ENCODE measurements at regions not wholly inside any gene's neighbourhood (a gene's known extent, or its start where the extent isn't known, plus 50 kb on each side); places are given as distances from the start of the nearest gene placed in this dataset.

- H3K27ac ChIP-seq: no peak overlapping the region
- H3K27me3 ChIP-seq: no peaks in the 10 kb centered on the region
- H3K36me3 ChIP-seq: no peaks in the 10 kb centered on the region
- no peak for DNase-seq (ENCODE audit: extremely low spot score in 2 of 2)
- intact Hi-C loops (cut with DNase I): no loop called here
- H3K9me3 ChIP-seq: no peaks in the 10 kb centered on the region
- TF ChIP-seq POLR2A (IDR thresholded peaks at IDR 0.05): no peak
- no peak for TF ChIP-seq POLR2AphosphoS5 (IDR thresholded peaks at IDR 0.05; ENCODE audit: insufficient read depth in 1 of 2, low read depth in 1 of 2)
- no peak for TF ChIP-seq CTCF (IDR thresholded peaks at IDR 0.05)
- peaks cover 11% of the 10 kb centered on the region for H3K4me1 ChIP-seq
- H3K4me3 ChIP-seq: no peak overlapping the region
Measured at GRCh38 chr10:8229153-8229552, 174.7 kb downstream of the GATA3 start.

GRCh38 chr10:8230902-8231301, 176.4 kb downstream of the GATA3 start:
- intact Hi-C loops (cut with DNase I): no loop called here
- DNase-seq (ENCODE audit: extremely low spot score in 2 of 2): no peak
- no peak overlapping the region for H3K27ac ChIP-seq
- H3K9me3 ChIP-seq: no peaks in the 10 kb centered on the region
- H3K4me1 ChIP-seq: peaks cover 12% of the 10 kb centered on the region
- H3K27me3 ChIP-seq: no peaks in the 10 kb centered on the region
- TF ChIP-seq POLR2A (IDR thresholded peaks at IDR 0.05) (no peak), POLR2AphosphoS5 (IDR thresholded peaks at IDR 0.05; ENCODE audit: insufficient read depth in 1 of 2, low read depth in 1 of 2) (no peak), CTCF (IDR thresholded peaks at IDR 0.05) (no peak)
- H3K4me3 ChIP-seq: no peak overlapping the region
- H3K36me3 ChIP-seq: no peaks in the 10 kb centered on the region

GRCh38 chr10:8233049-8233448, 178.6 kb downstream of the GATA3 start:
- intact Hi-C loops (cut with DNase I): no loop called here
- H3K27me3 ChIP-seq: no peaks in the 10 kb centered on the region
- no peak for DNase-seq (ENCODE audit: extremely low spot score in 2 of 2)

GRCh38 chr10:8233832-8234259, 179.4 kb downstream of the GATA3 start:
- H3K4me1 ChIP-seq: peaks cover 12% of the 10 kb centered on the region
- no peak for DNase-seq (ENCODE audit: extremely low spot score in 2 of 2)
- H3K36me3 ChIP-seq: no peaks in the 10 kb centered on the region
- TF ChIP-seq CTCF (IDR thresholded peaks at IDR 0.05) (no peak), POLR2AphosphoS5 (IDR thresholded peaks at IDR 0.05; ENCODE audit: insufficient read depth in 1 of 2, low read depth in 1 of 2) (peak in 1 of 2 donors; percentile 25)
- intact Hi-C loops (cut with DNase I): no loop called here
- H3K27me3 ChIP-seq: no peaks in the 10 kb centered on the region
- no peak overlapping the region for H3K27ac ChIP-seq
- no peak overlapping the region for H3K4me3 ChIP-seq
- H3K9me3 ChIP-seq: no peaks in the 10 kb centered on the region

More at GRCh38 chr10:8233049-8233448, 178.6 kb downstream of the GATA3 start:
- Histone ChIP-seq H3K4me3 (no peak overlapping the region), H3K36me3 (no peaks in the 10 kb centered on the region), H3K27ac (no peak overlapping the region), H3K4me1 (peaks cover 12% of the 10 kb centered on the region), H3K9me3 (no peaks in the 10 kb centered on the region)
- TF ChIP-seq CTCF (IDR thresholded peaks at IDR 0.05) (no peak), POLR2A (IDR thresholded peaks at IDR 0.05) (no peak), POLR2AphosphoS5 (IDR thresholded peaks at IDR 0.05; ENCODE audit: insufficient read depth in 1 of 2, low read depth in 1 of 2) (no peak)

- no peaks in the 10 kb centered on the region for H3K27me3 ChIP-seq
- no peaks in the 10 kb centered on the region for H3K9me3 ChIP-seq
- H3K4me3 ChIP-seq: no peak overlapping the region
- TF ChIP-seq CTCF (IDR thresholded peaks at IDR 0.05) (no peak), POLR2AphosphoS5 (IDR thresholded peaks at IDR 0.05; ENCODE audit: insufficient read depth in 1 of 2, low read depth in 1 of 2) (no peak), POLR2A (IDR thresholded peaks at IDR 0.05) (no peak)
- H3K27ac ChIP-seq: no peak overlapping the region
- DNase-seq (ENCODE audit: extremely low spot score in 2 of 2): no peak
- no peaks in the 10 kb centered on the region for H3K36me3 ChIP-seq
- intact Hi-C loops (cut with DNase I): no loop called here
- peaks cover 12% of the 10 kb centered on the region for H3K4me1 ChIP-seq
Measured at GRCh38 chr10:8235253-8236027, 181.0 kb downstream of the GATA3 start.
